ENCODE measurements at regions not wholly inside any gene's neighbourhood (a gene's known extent, or its start where the extent isn't known, plus 50 kb on each side); places are given as distances from the start of the nearest gene placed in this dataset.
A peak's percentile ranks its signal among the peaks of the same experiment; 100 is the strongest.
"Not testable (repeated sequence)": the region's sequence is repeated elsewhere in the genome, so short reads cannot be mapped to it uniquely, and the experiment has no call there.

DNA sequence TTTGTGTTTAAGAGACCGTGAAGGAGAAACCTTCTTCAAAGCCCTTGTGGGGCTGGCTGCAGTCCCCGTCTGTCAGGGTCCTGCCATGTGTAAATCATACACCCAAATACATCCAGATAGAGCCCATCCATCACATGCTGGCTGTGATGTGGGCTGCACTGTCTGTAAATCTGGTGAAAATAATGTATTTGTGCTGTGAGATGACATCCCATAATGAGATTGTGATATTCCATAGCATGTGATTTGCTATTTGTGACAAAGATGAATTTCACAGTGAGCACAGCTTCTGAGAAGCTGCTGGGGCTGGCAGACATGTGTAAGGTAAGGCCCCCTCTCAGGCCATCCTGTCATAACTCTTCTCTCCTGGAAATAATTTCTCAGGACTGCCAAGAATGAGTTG lies 114.3 kb upstream of the MB21D2 start:
- Histone ChIP-seq H3K27me3 (ENCODE audit: control insufficient read depth, insufficient read depth, low read length) (peaks cover 2% of the 10 kb centered on the region; the same call in 1 of the 2 replicates), H3K4me3 (ENCODE audit: low read depth, low read length) (no peak overlapping the region), H3K36me3 (ENCODE audit: control insufficient read depth, insufficient read depth, low read length) (no peaks in the 10 kb centered on the region)
- CTCF ChIA-PET, result interaction anchor here (0.9 kb wide), 1 partner anchor 465 kb away, joined by 3 read pairs; no protein-coding TSS in a partner anchor
- DNase-seq (ENCODE audit: low read depth), result no peak
- TF ChIP-seq, protein P1, sequence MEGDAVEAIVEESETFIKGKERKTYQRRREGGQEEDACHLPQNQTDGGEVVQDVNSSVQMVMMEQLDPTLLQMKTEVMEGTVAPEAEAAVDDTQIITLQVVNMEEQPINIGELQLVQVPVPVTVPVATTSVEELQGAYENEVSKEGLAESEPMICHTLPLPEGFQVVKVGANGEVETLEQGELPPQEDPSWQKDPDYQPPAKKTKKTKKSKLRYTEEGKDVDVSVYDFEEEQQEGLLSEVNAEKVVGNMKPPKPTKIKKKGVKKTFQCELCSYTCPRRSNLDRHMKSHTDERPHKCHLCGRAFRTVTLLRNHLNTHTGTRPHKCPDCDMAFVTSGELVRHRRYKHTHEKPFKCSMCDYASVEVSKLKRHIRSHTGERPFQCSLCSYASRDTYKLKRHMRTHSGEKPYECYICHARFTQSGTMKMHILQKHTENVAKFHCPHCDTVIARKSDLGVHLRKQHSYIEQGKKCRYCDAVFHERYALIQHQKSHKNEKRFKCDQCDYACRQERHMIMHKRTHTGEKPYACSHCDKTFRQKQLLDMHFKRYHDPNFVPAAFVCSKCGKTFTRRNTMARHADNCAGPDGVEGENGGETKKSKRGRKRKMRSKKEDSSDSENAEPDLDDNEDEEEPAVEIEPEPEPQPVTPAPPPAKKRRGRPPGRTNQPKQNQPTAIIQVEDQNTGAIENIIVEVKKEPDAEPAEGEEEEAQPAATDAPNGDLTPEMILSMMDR (IDR thresholded peaks at IDR 0.05; ENCODE audit: insufficient read depth, low read depth, low read length), result no peak
- POLR2A ChIA-PET, result no interaction called here

DNA sequence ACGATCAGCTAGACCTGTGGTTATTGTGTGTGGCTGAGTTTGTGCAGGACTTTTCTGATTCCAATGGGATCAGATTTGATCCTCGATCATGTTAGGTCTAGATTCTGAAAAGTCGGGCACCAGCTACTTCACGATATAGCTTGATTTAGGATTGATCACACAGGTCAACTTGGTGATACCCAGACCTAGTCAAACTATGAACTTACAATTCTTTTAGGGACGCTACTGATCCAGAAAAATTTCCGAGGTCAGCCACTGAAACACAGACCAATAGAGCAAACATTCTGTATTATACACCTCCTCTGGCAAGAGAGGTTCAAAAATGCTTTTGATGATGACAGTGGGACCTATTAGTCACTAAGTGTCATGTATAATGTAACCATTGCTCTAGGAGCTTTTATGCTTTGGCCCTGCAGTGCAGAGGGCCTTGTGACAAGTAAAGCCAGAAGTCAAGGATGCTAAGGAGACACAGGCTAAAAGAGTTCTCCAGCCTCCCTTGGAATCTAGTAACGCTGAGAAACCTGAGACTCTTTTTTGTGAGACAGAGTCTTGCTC lies 115.6 kb upstream of the MB21D2 start:
- POLR2A ChIA-PET, result no interaction called here
- 0 out of 2 replicates have a peak, but pooled peaks cover 2% of the 10 kb centered on the region for H3K27me3 ChIP-seq (ENCODE audit: control insufficient read depth, insufficient read depth, low read length)
- CTCF ChIA-PET, result interaction anchor here (0.6 to 1.0 kb wide), 3 partner anchors 8 to 402 kb away, joined by 3 read pairs; no protein-coding TSS in a partner anchor
- no peaks in the 10 kb centered on the region for H3K36me3 ChIP-seq (ENCODE audit: control insufficient read depth, insufficient read depth, low read length)
- TF ChIP-seq, protein P1 (IDR thresholded peaks at IDR 0.05; ENCODE audit: insufficient read depth, low read depth, low read length), result no peak
- no peak for DNase-seq (ENCODE audit: low read depth)
- H3K4me3 ChIP-seq (ENCODE audit: low read depth, low read length), result no peak overlapping the region

DNA sequence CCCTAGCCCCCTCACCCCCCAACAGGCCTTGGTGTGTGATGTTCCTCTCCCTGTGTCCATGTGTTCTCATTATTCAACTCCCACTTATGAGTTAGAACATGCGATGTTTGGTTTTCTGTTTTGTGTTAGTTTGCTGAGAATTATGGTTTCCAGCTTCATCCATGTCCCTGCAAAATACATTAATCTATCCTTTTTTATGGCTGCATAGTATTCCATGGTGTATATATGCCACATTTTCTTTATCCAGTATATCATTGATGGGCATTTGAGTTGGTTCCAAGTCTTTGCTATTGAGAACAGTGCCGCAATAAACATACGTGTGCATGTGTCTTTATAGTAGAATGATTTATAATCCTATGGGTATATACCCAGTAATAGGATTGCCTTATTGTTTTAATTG lies 120.2 kb upstream of the MB21D2 start:
- H3K4me3 ChIP-seq (ENCODE audit: low read depth, low read length); POLR2A ChIA-PET; H3K27me3 ChIP-seq (ENCODE audit: control insufficient read depth, insufficient read depth, low read length); H3K36me3 ChIP-seq (ENCODE audit: control insufficient read depth, insufficient read depth, low read length); DNase-seq (ENCODE audit: low read depth): not testable (repeated sequence)
- CTCF ChIA-PET, result interaction anchor here (1.7 to 13.6 kb wide), 2 partner anchors 120 to 225 kb away, joined by 3 to 331 read pairs; partner anchors contain the start of gene MB21D2

DNA sequence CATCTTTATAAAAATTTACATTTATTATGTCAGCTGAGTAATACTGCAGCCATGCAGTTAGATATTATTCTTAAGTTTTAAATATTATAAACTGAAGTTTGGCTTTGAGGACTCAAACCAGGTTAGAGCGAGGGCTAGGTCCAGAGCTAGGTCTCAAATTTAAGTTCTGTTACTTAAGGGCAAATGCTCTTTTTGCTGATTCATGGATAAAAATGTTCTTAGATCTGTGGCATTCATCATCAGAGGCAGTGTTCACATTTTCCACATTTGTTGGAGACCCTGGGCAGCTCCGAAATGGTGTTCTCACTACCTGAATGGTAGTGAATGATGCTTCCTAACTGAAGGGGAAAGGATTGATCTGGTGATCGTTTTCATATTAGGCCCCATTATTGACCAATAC lies 121.4 kb upstream of the MB21D2 start:
- H3K27me3 ChIP-seq (ENCODE audit: control insufficient read depth, insufficient read depth, low read length), result no peaks in the 10 kb centered on the region
- ChIA-PET CTCF (interaction anchor here (0.7 to 13.6 kb wide), 4 partner anchors 13 to 227 kb away, joined by 3 to 331 read pairs (median 3); partner anchors contain the start of gene MB21D2), POLR2A (no interaction called here)
- TF ChIP-seq, protein P1 (IDR thresholded peaks at IDR 0.05; ENCODE audit: insufficient read depth, low read depth, low read length), result no peak
- no peak overlapping the region for H3K4me3 ChIP-seq (ENCODE audit: low read depth, low read length)
- DNase-seq (ENCODE audit: low read depth), result no peak
- H3K36me3 ChIP-seq (ENCODE audit: control insufficient read depth, insufficient read depth, low read length), result no peaks in the 10 kb centered on the region

DNA sequence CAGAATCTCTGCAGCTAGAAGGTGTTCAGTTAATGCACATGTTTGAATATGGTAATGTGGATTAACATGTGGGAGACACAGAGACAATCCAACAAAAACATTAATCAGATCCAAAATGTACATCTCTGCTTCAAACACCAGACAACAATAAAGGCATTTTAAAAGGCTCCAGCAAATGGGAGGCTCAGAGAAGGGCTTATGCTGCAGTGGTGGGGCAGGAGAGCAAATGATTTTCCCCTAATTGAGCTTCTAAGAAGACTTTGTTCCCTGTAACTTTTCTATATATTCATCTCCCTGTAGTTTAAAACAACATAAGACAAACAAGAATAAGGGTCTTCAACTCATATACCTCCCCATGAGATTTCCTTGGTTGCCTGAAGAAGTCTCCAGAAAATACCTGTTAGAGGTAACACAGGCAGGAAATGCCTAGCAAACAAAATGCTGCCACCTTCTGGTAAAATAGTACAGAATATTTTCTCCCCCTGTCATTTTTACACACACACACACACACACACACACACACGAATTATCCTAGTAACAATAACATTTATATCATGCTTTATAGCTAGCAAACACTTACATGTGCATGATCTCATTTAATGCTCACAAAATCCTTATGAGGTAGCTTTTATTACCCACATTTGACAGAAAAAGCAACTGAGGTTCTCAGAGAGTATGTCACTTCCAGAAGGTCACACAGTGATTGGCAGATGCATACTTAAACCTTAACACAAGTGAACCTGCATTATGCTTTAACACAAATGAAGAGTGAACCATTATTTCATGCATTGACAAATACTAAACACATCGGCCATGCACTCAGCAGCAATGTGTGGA lies 123.4 kb upstream of the MB21D2 start:
- Histone ChIP-seq H3K4me3 (ENCODE audit: low read depth, low read length) (no peak overlapping the region), H3K27me3 (ENCODE audit: control insufficient read depth, insufficient read depth, low read length) (no peaks in the 10 kb centered on the region), H3K36me3 (ENCODE audit: control insufficient read depth, insufficient read depth, low read length) (no peaks in the 10 kb centered on the region)
- DNase-seq (ENCODE audit: low read depth), result no peak
- POLR2A ChIA-PET, result interaction anchor here (0.6 kb wide), 1 partner anchor 225 kb away, joined by 4 read pairs; no protein-coding TSS in a partner anchor
- CTCF ChIA-PET, result interaction anchor here (0.6 to 13.6 kb wide), 39 partner anchors 8 to 784 kb away, joined by 3 to 331 read pairs (median 4); partner anchors contain the start of gene MB21D2
- TF ChIP-seq, protein P1 (IDR thresholded peaks at IDR 0.05; ENCODE audit: insufficient read depth, low read depth, low read length), result peak; percentile 52
